ENCODE measurements at regions not wholly inside any gene's neighbourhood (a gene's known extent, or its start where the extent isn't known, plus 50 kb on each side); places are given as distances from the start of the nearest gene placed in this dataset.
"Not testable (repeated sequence)": the region's sequence is repeated elsewhere in the genome, so short reads cannot be mapped to it uniquely, and the experiment has no call there.

- DNase-seq, result no peak
- Histone ChIP-seq H3K9me3 (no peaks in the 10 kb centered on the region), H3K36me3 (no peaks in the 10 kb centered on the region), H3K4me3 (no peak overlapping the region), H3K27me3 (peaks cover 0 to 7% (median under 1%) of the 10 kb centered on the region in 3 donors), H3K27ac (no peak overlapping the region), H3K4me1 (no peaks in the 10 kb centered on the region)
- no peak for TF ChIP-seq CTCF (IDR thresholded peaks at IDR 0.05 in 4 of 5, conservative IDR thresholded peaks at IDR 0.05 in 1 of 5)
- no peak for TF ChIP-seq POLR2A (IDR thresholded peaks at IDR 0.05)
- intact Hi-C loops (cut with DNase I; ENCODE audit: low total_unique reads), result no loop called here
- in situ Hi-C loops (cut with MboI; ENCODE audit: low sequenced_read_pairs in 4 of 4), result no loop called here
- no peak for ATAC-seq
These were observed 102.4 kb downstream of the ASB1 start for GRCh38 chr2:238528953-238529781.

- intact Hi-C loops (cut with DNase I; ENCODE audit: low total_unique reads); in situ Hi-C loops (cut with MboI; ENCODE audit: low sequenced_read_pairs in 4 of 4): not testable (repeated sequence)
These were observed 104.4 kb downstream of the ASB1 start for GRCh38 chr2:238531017-238531645.

GRCh38 chr2:238543732-238544131 is 117.0 kb downstream of the ASB1 start:
- H3K27me3 ChIP-seq, result not testable (repeated sequence)

More at GRCh38 chr2:238531017-238531645, 104.4 kb downstream of the ASB1 start:
- not testable (repeated sequence) for H3K36me3 ChIP-seq, H3K27ac ChIP-seq, H3K27me3 ChIP-seq, DNase-seq, H3K4me3 ChIP-seq, ATAC-seq, H3K4me1 ChIP-seq, H3K9me3 ChIP-seq

GRCh38 chr2:238548902-238549462 is 122.3 kb downstream of the ASB1 start:
- no peak for ATAC-seq

More at GRCh38 chr2:238543732-238544131, 117.0 kb downstream of the ASB1 start:
- H3K36me3 ChIP-seq; H3K4me1 ChIP-seq; H3K4me3 ChIP-seq; H3K27ac ChIP-seq; DNase-seq; ATAC-seq; in situ Hi-C loops (cut with MboI; ENCODE audit: low sequenced_read_pairs in 4 of 4); intact Hi-C loops (cut with DNase I; ENCODE audit: low total_unique reads); H3K9me3 ChIP-seq: not testable (repeated sequence)

GRCh38 chr2:238549866-238550265 is 123.1 kb downstream of the ASB1 start:
- intact Hi-C loops (cut with DNase I; ENCODE audit: low total_unique reads), result no loop called here
- H3K36me3 ChIP-seq, result no peaks in the 10 kb centered on the region
- H3K4me1 ChIP-seq, result no peaks in the 10 kb centered on the region
- ATAC-seq, result no peak
- DNase-seq, result no peak
- H3K27ac ChIP-seq, result no peak overlapping the region
- in situ Hi-C loops (cut with MboI; ENCODE audit: low sequenced_read_pairs in 4 of 4), result no loop called here
- no peaks in the 10 kb centered on the region for H3K27me3 ChIP-seq
- H3K9me3 ChIP-seq, result no peaks in the 10 kb centered on the region
- H3K4me3 ChIP-seq, result no peak overlapping the region
- TF ChIP-seq CTCF (IDR thresholded peaks at IDR 0.05 in 4 of 5, conservative IDR thresholded peaks at IDR 0.05 in 1 of 5), result no peak

More at GRCh38 chr2:238548902-238549462, 122.3 kb downstream of the ASB1 start:
- no peaks in the 10 kb centered on the region for H3K36me3 ChIP-seq
- H3K9me3 ChIP-seq, result no peaks in the 10 kb centered on the region
- H3K4me1 ChIP-seq, result no peaks in the 10 kb centered on the region
- in situ Hi-C loops (cut with MboI; ENCODE audit: low sequenced_read_pairs in 4 of 4) (no loop called here), intact Hi-C loops (cut with DNase I; ENCODE audit: low total_unique reads) (no loop called here)
- no peak for TF ChIP-seq CTCF (IDR thresholded peaks at IDR 0.05 in 4 of 5, conservative IDR thresholded peaks at IDR 0.05 in 1 of 5)
- TF ChIP-seq POLR2A (IDR thresholded peaks at IDR 0.05), result no peak
- H3K4me3 ChIP-seq, result no peak overlapping the region
- H3K27me3 ChIP-seq, result no peaks in the 10 kb centered on the region
- no peak overlapping the region for H3K27ac ChIP-seq
- no peak for DNase-seq
